HG02852 (cell line): ENCODE measurements at regions not wholly inside any gene's neighbourhood (a gene's known extent, or its start where the extent isn't known, plus 50 kb on each side); places are given as distances from the start of the nearest gene placed in this dataset.

Source experiments
- ATAC-seq: cut with Tn5 transposase; IDR thresholded peaks from one replicate; pipeline ENCODE4 v1.9.1; 2021; ENCODE audit warnings: mild to moderate bottlenecking, moderate library complexity; ENCODE audit not compliant: unreplicated experiment

GRCh38 chr6:40726853-40727252 lies 139.7 kb upstream of the LRFN2 start:
- no peak for ATAC-seq

GRCh38 chr6:40725390-40725789 lies 138.2 kb upstream of the LRFN2 start:
- ATAC-seq = no peak

GRCh38 chr6:40724886-40725285 lies 137.7 kb upstream of the LRFN2 start:
- ATAC-seq = no peak

- no peak for ATAC-seq
Observed at GRCh38 chr6:40723967-40724366, 136.8 kb upstream of the LRFN2 start.

GRCh38 chr6:40722553-40723258 lies 135.5 kb upstream of the LRFN2 start:
- ATAC-seq = no peak

DNA sequence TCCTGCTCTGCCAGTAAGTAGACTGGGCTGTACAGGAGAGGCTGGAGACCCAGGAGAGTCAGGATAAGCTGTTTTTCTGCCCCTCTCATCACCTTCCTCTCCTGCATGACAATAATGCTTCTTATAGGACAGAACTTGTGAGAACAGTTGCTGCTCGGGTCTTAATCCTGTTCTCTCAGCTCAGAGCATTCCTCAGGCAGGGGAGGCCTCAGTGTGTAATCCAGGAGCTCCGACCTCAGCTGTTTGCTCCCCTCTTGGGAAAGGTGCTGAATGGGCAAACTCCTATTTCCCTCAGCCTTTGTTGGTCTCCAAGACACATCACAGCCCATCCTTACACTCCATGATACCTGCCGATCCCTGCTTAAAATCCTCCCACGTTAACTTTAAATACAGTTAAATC lies 134.9 kb upstream of the LRFN2 start:
- ATAC-seq = no peak

- no peak for ATAC-seq
Observed at GRCh38 chr6:40721271-40721952, 134.2 kb upstream of the LRFN2 start.

DNA sequence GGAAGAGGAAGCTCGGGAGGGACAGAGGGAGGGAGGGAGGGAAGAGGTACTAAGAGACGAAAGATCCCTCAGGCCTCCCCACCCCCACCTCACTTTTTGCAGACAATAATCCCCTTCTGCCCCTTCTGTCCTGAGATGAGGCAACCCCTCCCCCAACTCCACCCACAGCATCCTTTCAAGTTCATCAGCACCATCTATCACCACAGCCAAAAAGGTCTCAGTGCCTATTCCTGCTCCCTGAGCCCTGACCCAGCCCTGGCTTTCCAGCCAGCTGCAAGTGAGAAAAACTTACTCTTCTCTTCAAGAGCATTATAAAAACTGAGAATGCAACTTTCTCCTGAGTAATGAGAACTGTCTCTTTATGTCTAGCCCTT lies 133.2 kb upstream of the LRFN2 start:
- ATAC-seq = no peak

GRCh38 chr6:40719671-40720374 lies 132.7 kb upstream of the LRFN2 start:
- peak; percentile 88 for ATAC-seq

- ATAC-seq = no peak
Observed at GRCh38 chr6:40718401-40718800, 131.2 kb upstream of the LRFN2 start.

DNA sequence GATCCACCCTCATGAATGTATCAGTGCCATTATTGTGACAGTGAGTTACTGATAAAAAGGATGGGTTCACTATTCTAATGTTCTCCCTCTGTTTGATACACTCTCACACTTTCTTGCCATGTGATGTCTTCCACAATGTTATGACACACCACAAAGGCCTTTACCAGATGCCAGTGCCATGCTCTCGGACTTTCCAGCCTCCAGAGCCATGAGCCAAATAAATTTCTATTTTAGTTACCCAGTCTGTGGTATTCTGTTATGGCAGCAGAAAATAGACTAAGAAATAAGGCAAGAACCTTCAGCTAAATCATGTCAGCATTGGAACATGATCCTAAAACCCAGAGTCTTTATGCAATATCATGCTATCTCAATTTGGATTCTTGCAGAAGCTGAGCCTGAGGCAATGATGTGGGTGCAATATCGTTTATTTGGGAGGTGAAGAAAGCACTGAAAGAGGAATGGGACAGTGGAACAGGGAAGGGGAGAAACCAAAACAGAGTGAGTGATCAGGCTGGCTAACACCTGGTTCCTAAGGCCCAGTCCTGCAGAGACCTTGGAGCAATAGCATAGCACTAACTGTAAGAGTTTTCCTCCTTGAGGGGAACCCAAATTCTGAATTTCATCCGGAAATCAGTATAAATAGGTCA lies 130.4 kb upstream of the LRFN2 start:
- ATAC-seq = no peak

GRCh38 chr6:40715570-40716403 lies 128.6 kb upstream of the LRFN2 start:
- ATAC-seq = no peak

GRCh38 chr6:40714576-40715564 lies 127.7 kb upstream of the LRFN2 start:
- no peak for ATAC-seq

DNA sequence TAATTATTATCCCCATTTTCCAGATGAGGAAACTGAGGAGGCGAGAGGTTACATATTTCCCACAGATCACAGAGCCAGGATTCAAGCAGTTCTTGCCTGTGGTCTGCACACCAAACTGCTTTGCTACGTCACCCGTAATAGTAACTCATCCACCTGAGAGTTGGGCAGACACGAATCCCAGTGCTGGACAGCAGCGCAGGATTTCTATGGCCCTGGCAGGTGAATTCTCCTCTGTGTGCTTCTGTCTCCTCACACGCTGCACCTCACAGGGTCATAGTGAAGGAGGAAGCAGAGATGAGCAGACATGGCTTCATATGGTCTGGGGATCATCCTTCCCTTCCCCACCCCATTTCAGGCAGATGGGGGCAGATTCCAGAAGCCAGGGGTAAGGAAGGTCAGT lies 127.0 kb upstream of the LRFN2 start:
- no peak for ATAC-seq

- ATAC-seq = no peak
Observed at GRCh38 chr6:40713002-40713719, 126.0 kb upstream of the LRFN2 start.

GRCh38 chr6:40710626-40711330 lies 123.6 kb upstream of the LRFN2 start:
- no peak for ATAC-seq

DNA sequence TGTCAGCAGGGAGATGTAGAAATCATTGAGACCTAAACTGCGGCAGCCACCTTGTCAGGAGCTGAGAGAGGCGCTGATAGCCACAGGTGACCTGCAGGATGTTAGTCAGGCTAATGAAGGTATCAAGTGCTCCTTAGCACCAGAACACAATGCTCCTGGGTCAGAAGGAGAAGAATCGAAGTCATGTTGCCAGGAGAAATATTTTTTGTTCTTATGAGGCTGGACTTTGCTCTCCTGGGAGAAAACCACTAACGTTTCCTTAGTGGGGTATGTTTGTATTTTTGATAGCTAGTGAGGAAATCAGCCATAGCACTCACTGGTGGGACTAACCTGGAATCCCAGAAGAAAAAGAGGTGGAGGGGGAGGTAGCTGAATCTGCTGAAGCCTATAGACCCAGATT lies 120.9 kb upstream of the LRFN2 start:
- no peak for ATAC-seq

- ATAC-seq = no peak
Observed at GRCh38 chr6:40706178-40706577, 119.0 kb upstream of the LRFN2 start.
